Panc1 (cell line): ENCODE measurements at regions not wholly inside any gene's neighbourhood (a gene's known extent, or its start where the extent isn't known, plus 50 kb on each side); places are given as distances from the start of the nearest gene placed in this dataset.

Experiments used
- ATAC-seq: fragments of 200-7000 bp; cut with Tn5 transposase; 2 replicates; pipeline ENCODE4 v1.9.1; 2020; ENCODE audit warnings: mild to moderate bottlenecking, moderate library complexity
- BruUV-seq: library from RNA; stranded (reverse); fragments of 400-500 nt; replicated peaks from 2 replicates; lab custom pipeline; 2021; lab: Mats Ljungman, UMichigan
- CTCF ChIA-PET: fragments of 300-600 bp; sonication (Branson Sonifier 250); formaldehyde crosslinking; loops from one replicate; lab custom pipeline; 2022; ENCODE audit warnings: antibody characterized with exemption; lab: Charles Lee
- POLR2A ChIA-PET: fragments of 300-600 bp; sonication (Branson Sonifier 250); formaldehyde crosslinking; loops from one replicate; lab custom pipeline; 2022; ENCODE audit warnings: antibody characterized with exemption; lab: Charles Lee
- DNase-seq: peaks from one replicate; pipeline ENCODE4 v3.0.0-alpha.2; 2010; ENCODE audit warnings: low read depth, low spot score
- H3K27ac ChIP-seq: 2 replicates; pipeline ENCODE4 v1.5.1; 2011; ENCODE audit warnings: mild to moderate bottlenecking, low read length, inconsistent platforms
- H3K27me3 ChIP-seq: fragments of 200-500 bp; sonication (Bioruptor generic); 2 replicates; pipeline ENCODE4 v1.6.0; 2014; ENCODE audit warnings: low read length, inconsistent platforms; ENCODE audit not compliant: control insufficient read depth, insufficient read depth
- H3K36me3 ChIP-seq: fragments of 200-500 bp; sonication (Bioruptor generic); 2 replicates; pipeline ENCODE4 v1.5.1; 2014; ENCODE audit warnings: inconsistent platforms, mild to moderate bottlenecking, low read length, moderate library complexity; ENCODE audit not compliant: control insufficient read depth, insufficient read depth
- H3K4me1 ChIP-seq: 2 replicates; pipeline ENCODE4 v1.5.1; 2011; ENCODE audit warnings: inconsistent platforms, mild to moderate bottlenecking, low read length, moderate library complexity; ENCODE audit not compliant: control insufficient read depth, insufficient read depth
- H3K4me3 ChIP-seq, 2 experiments: 2 replicates each; pipeline ENCODE4 v1.5.1; 2011 to 2012; ENCODE audit warnings: low read depth in 2 of 2, low read length in 2 of 2, mild to moderate bottlenecking in 2 of 2, inconsistent platforms in 1 of 2, moderate library complexity in 1 of 2
- H3K9me3 ChIP-seq: fragments of 200-500 bp; sonication (Bioruptor generic); 2 replicates; pipeline ENCODE4 v1.5.1; 2014; ENCODE audit warnings: low read depth, mild to moderate bottlenecking, inconsistent platforms, low read length, moderate library complexity; ENCODE audit not compliant: control insufficient read depth, insufficient read depth
- CTCF ChIP-seq: fragments of 450-650 bp; IDR thresholded peaks from 2 replicates; pipeline ENCODE4 v1.5.1; 2017; ENCODE audit warnings: mild to moderate bottlenecking
- POLR2AphosphoS5 ChIP-seq: IDR thresholded peaks from 2 replicates; pipeline ENCODE4 v1.6.1; 2012; ENCODE audit warnings: mild to moderate bottlenecking, low read depth, low read length, moderate library complexity
- REST ChIP-seq, 2 experiments: IDR thresholded peaks; 2 replicates each; pipeline ENCODE4 v1.6.1; 2011 to 2012; ENCODE audit warnings: low read depth in 2 of 2, control low read depth in 1 of 2, low read length in 1 of 2, mild to moderate bottlenecking in 1 of 2, moderate library complexity in 1 of 2; ENCODE audit not compliant: insufficient read depth in 1 of 2
- SIN3A ChIP-seq: IDR thresholded peaks from 2 replicates; pipeline ENCODE4 v1.6.1; 2012; ENCODE audit warnings: low read depth, mild to moderate bottlenecking, low read length, moderate library complexity, borderline replicate concordance; ENCODE audit not compliant: insufficient read depth
- TCF7L2 ChIP-seq: IDR thresholded peaks from 2 replicates; pipeline ENCODE4 v1.6.1; 2011; ENCODE audit warnings: mild to moderate bottlenecking, low read depth, low read length, inconsistent platforms
- in situ Hi-C: cut with HindIII; loops from 2 replicates; pipeline ENCODE4 v1.10.0; 2016; ENCODE audit warnings: low sequenced_read_pairs, low pct_unique_long_range_greater_than_20kb
- intact Hi-C: fragments of 100-400 bp; cut with micrococcal nuclease; formaldehyde crosslinking; loops from one replicate; pipeline ENCODE4 v1.10.0; 2022; ENCODE audit not compliant: unreplicated experiment

DNA sequence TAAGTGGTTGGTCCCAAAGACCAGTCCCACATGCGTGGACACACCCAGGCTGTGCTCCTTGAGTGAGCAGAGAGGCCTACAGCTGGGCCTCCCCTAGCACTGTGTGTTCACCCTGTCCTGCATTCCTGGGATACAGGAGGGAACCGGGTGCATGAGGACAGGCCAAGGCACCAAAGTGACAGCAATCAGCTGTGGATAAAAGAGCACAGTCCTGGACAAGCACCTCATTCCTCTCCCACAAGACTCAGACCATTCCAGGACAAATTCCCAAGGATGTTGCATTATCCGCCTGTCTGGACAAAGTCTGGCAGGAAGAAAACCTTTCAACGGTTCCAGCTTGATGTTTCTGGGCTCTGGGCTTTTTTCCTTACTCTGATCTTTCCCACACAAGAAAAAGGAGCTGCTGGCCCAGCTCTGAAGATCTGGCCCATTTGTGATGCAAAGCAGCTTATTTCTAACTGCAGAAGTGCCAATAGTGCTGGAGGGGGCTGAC is 273.2 kb downstream of the ENC1 start:
- no peaks in the 10 kb centered on the region for H3K27me3 ChIP-seq
- H3K4me1 ChIP-seq: no peaks in the 10 kb centered on the region
- ATAC-seq (no peak), DNase-seq (no peak)
- intact Hi-C loops: no loop called here
- in situ Hi-C loops: no loop called here
- ChIA-PET CTCF (no interaction called here), POLR2A (no interaction called here)
- BruUV-seq: no TSS peak
- no peak overlapping the region for H3K27ac ChIP-seq
- H3K4me3 ChIP-seq: no peak overlapping the region
- H3K36me3 ChIP-seq: no peaks in the 10 kb centered on the region
- H3K9me3 ChIP-seq: no peaks in the 10 kb centered on the region; the same call in 1 of the 2 replicates
- TF ChIP-seq REST (IDR thresholded peaks at IDR 0.05; ENCODE audit: insufficient read depth in 1 of 2, low read depth in 2 of 2, low read length in 1 of 2) (no peak), CTCF (no peak), TCF7L2 (no peak), POLR2AphosphoS5 (no peak)

- intact Hi-C loops: no loop called here
- no TSS peak for BruUV-seq
- Histone ChIP-seq H3K27me3 (no peaks in the 10 kb centered on the region), H3K4me1 (no peaks in the 10 kb centered on the region), H3K36me3 (no peaks in the 10 kb centered on the region), H3K27ac (no peak overlapping the region), H3K4me3 (no peak overlapping the region), H3K9me3 (no peaks in the 10 kb centered on the region; the same call in 1 of the 2 replicates)
- in situ Hi-C loops: no loop called here
- DNase-seq (no peak), ATAC-seq (no peak)
- CTCF ChIA-PET: no interaction called here
- TF ChIP-seq POLR2AphosphoS5 (no peak), REST (IDR thresholded peaks at IDR 0.05; ENCODE audit: insufficient read depth in 1 of 2, low read depth in 2 of 2, low read length in 1 of 2) (no peak), SIN3A (no peak), CTCF (no peak), TCF7L2 (no peak)
- POLR2A ChIA-PET: no interaction called here
Observed at GRCh38 chr5:74365723-74366122, 274.8 kb downstream of the ENC1 start.
